ENCODE measurements at regions not wholly inside any gene's neighbourhood (a gene's known extent, or its start where the extent isn't known, plus 50 kb on each side); places are given as distances from the start of the nearest gene placed in this dataset.
"Not testable (repeated sequence)": the region's sequence is repeated elsewhere in the genome, so short reads cannot be mapped to it uniquely, and the experiment has no call there.

GRCh38 chr10:121262774-121263430, 335.3 kb downstream of the FGFR2 start:
- CTCF ChIA-PET: interaction anchor here (1.1 kb wide), 1 partner anchor 12 kb away, joined by 3 read pairs; no protein-coding TSS in a partner anchor
- H3K4me1 Mint-ChIP-seq (ENCODE audit: low read depth): no peaks in the 10 kb centered on the region
- intact Hi-C loops (cut with micrococcal nuclease): no loop called here
- H3K27me3 Mint-ChIP-seq (ENCODE audit: low read depth): no peaks in the 10 kb centered on the region
- no peak for DNase-seq
- no peak overlapping the region for H3K27ac Mint-ChIP-seq
- no peaks in the 10 kb centered on the region for H3K9me3 Mint-ChIP-seq
- no peak overlapping the region for H3K4me3 Mint-ChIP-seq
- H3K36me3 Mint-ChIP-seq (ENCODE audit: low read depth): no peaks in the 10 kb centered on the region

GRCh38 chr10:121263431-121263783, 334.8 kb downstream of the FGFR2 start:
- H3K9me3 Mint-ChIP-seq: no peaks in the 10 kb centered on the region
- no peaks in the 10 kb centered on the region for H3K27me3 Mint-ChIP-seq (ENCODE audit: low read depth)
- no peak overlapping the region for H3K27ac Mint-ChIP-seq
- no peak for DNase-seq
- no peaks in the 10 kb centered on the region for H3K4me1 Mint-ChIP-seq (ENCODE audit: low read depth)
- no peaks in the 10 kb centered on the region for H3K36me3 Mint-ChIP-seq (ENCODE audit: low read depth)
- intact Hi-C loops (cut with micrococcal nuclease): no loop called here
- CTCF ChIA-PET: interaction anchor here (1.1 kb wide), 1 partner anchor 13 kb away, joined by 3 read pairs; no protein-coding TSS in a partner anchor
- no peak overlapping the region for H3K4me3 Mint-ChIP-seq

- H3K4me1 Mint-ChIP-seq (ENCODE audit: low read depth): no peaks in the 10 kb centered on the region
- intact Hi-C loops (cut with micrococcal nuclease): no loop called here
- H3K27me3 Mint-ChIP-seq (ENCODE audit: low read depth): no peaks in the 10 kb centered on the region
- no peaks in the 10 kb centered on the region for H3K9me3 Mint-ChIP-seq
- CTCF ChIA-PET: no interaction called here
- H3K4me3 Mint-ChIP-seq: no peak overlapping the region
- no peaks in the 10 kb centered on the region for H3K36me3 Mint-ChIP-seq (ENCODE audit: low read depth)
- no peak overlapping the region for H3K27ac Mint-ChIP-seq
- no peak for DNase-seq
Measured at GRCh38 chr10:121265360-121266123, 332.7 kb downstream of the FGFR2 start.

GRCh38 chr10:121266370-121266769, 331.9 kb downstream of the FGFR2 start:
- intact Hi-C loops (cut with micrococcal nuclease): no loop called here
- no peaks in the 10 kb centered on the region for H3K27me3 Mint-ChIP-seq (ENCODE audit: low read depth)

GRCh38 chr10:121267236-121268003, 330.8 kb downstream of the FGFR2 start:
- intact Hi-C loops (cut with micrococcal nuclease): no loop called here
- CTCF ChIA-PET: interaction anchor here (0.6 kb wide), 1 partner anchor 52 kb away, joined by 3 read pairs; no protein-coding TSS in a partner anchor
- no peak for DNase-seq
- H3K36me3 Mint-ChIP-seq (ENCODE audit: low read depth): no peaks in the 10 kb centered on the region
- H3K27me3 Mint-ChIP-seq (ENCODE audit: low read depth): no peaks in the 10 kb centered on the region
- no peak overlapping the region for H3K4me3 Mint-ChIP-seq
- H3K9me3 Mint-ChIP-seq: no peaks in the 10 kb centered on the region
- H3K4me1 Mint-ChIP-seq (ENCODE audit: low read depth): no peaks in the 10 kb centered on the region
- H3K27ac Mint-ChIP-seq: no peak overlapping the region

More at GRCh38 chr10:121266370-121266769, 331.9 kb downstream of the FGFR2 start:
- DNase-seq: no peak
- Mint-ChIP-seq H3K4me3 (no peak overlapping the region), H3K9me3 (no peaks in the 10 kb centered on the region), H3K27ac (no peak overlapping the region), H3K36me3 (ENCODE audit: low read depth) (no peaks in the 10 kb centered on the region), H3K4me1 (ENCODE audit: low read depth) (no peaks in the 10 kb centered on the region)
- CTCF ChIA-PET: no interaction called here

GRCh38 chr10:121268363-121268762, 329.9 kb downstream of the FGFR2 start:
- intact Hi-C loops (cut with micrococcal nuclease): no loop called here
- no peak overlapping the region for H3K4me3 Mint-ChIP-seq
- H3K9me3 Mint-ChIP-seq: no peaks in the 10 kb centered on the region
- H3K36me3 Mint-ChIP-seq (ENCODE audit: low read depth): no peaks in the 10 kb centered on the region
- H3K27me3 Mint-ChIP-seq (ENCODE audit: low read depth): no peaks in the 10 kb centered on the region
- CTCF ChIA-PET: no interaction called here
- H3K27ac Mint-ChIP-seq: no peak overlapping the region
- no peaks in the 10 kb centered on the region for H3K4me1 Mint-ChIP-seq (ENCODE audit: low read depth)
- DNase-seq: no peak

- no peak overlapping the region for H3K27ac Mint-ChIP-seq
- no peaks in the 10 kb centered on the region for H3K9me3 Mint-ChIP-seq
- H3K4me3 Mint-ChIP-seq: no peak overlapping the region
- no peaks in the 10 kb centered on the region for H3K27me3 Mint-ChIP-seq (ENCODE audit: low read depth)
- H3K4me1 Mint-ChIP-seq (ENCODE audit: low read depth): no peaks in the 10 kb centered on the region
- no peaks in the 10 kb centered on the region for H3K36me3 Mint-ChIP-seq (ENCODE audit: low read depth)
- intact Hi-C loops (cut with micrococcal nuclease): no loop called here
- CTCF ChIA-PET: no interaction called here
- no peak for DNase-seq
Measured at GRCh38 chr10:121268863-121269432, 329.3 kb downstream of the FGFR2 start.

- Mint-ChIP-seq H3K9me3 (no peaks in the 10 kb centered on the region), H3K4me1 (ENCODE audit: low read depth) (no peaks in the 10 kb centered on the region)
- intact Hi-C loops (cut with micrococcal nuclease): no loop called here
Measured at GRCh38 chr10:121270906-121271305, 327.3 kb downstream of the FGFR2 start.

GRCh38 chr10:121276046-121276445, 322.2 kb downstream of the FGFR2 start:
- no peaks in the 10 kb centered on the region for H3K27me3 Mint-ChIP-seq (ENCODE audit: low read depth)
- H3K9me3 Mint-ChIP-seq: no peaks in the 10 kb centered on the region
- CTCF ChIA-PET: no interaction called here
- intact Hi-C loops (cut with micrococcal nuclease): no loop called here
- no peaks in the 10 kb centered on the region for H3K4me1 Mint-ChIP-seq (ENCODE audit: low read depth)
- H3K4me3 Mint-ChIP-seq: no peak overlapping the region
- DNase-seq: no peak
- no peak overlapping the region for H3K27ac Mint-ChIP-seq
- H3K36me3 Mint-ChIP-seq (ENCODE audit: low read depth): no peaks in the 10 kb centered on the region

More at GRCh38 chr10:121270906-121271305, 327.3 kb downstream of the FGFR2 start:
- Mint-ChIP-seq H3K27me3 (ENCODE audit: low read depth) (no peaks in the 10 kb centered on the region), H3K27ac (no peak overlapping the region), H3K36me3 (ENCODE audit: low read depth) (no peaks in the 10 kb centered on the region), H3K4me3 (no peak overlapping the region)
- CTCF ChIA-PET: no interaction called here
- DNase-seq: no peak

GRCh38 chr10:121276822-121277221, 321.4 kb downstream of the FGFR2 start:
- Mint-ChIP-seq H3K4me3 (no peak overlapping the region), H3K4me1 (ENCODE audit: low read depth) (no peaks in the 10 kb centered on the region), H3K27me3 (ENCODE audit: low read depth) (no peaks in the 10 kb centered on the region), H3K27ac (no peak overlapping the region), H3K36me3 (ENCODE audit: low read depth) (no peaks in the 10 kb centered on the region), H3K9me3 (no peaks in the 10 kb centered on the region)
- no peak for DNase-seq
- intact Hi-C loops (cut with micrococcal nuclease): no loop called here
- CTCF ChIA-PET: no interaction called here

GRCh38 chr10:121278386-121278785, 319.9 kb downstream of the FGFR2 start:
- H3K36me3 Mint-ChIP-seq (ENCODE audit: low read depth); CTCF ChIA-PET; DNase-seq; H3K9me3 Mint-ChIP-seq; H3K4me3 Mint-ChIP-seq; H3K27me3 Mint-ChIP-seq (ENCODE audit: low read depth); H3K4me1 Mint-ChIP-seq (ENCODE audit: low read depth); intact Hi-C loops (cut with micrococcal nuclease); H3K27ac Mint-ChIP-seq: not testable (repeated sequence)

GRCh38 chr10:121281576-121281975, 316.7 kb downstream of the FGFR2 start:
- no peaks in the 10 kb centered on the region for H3K9me3 Mint-ChIP-seq
- no peaks in the 10 kb centered on the region for H3K4me1 Mint-ChIP-seq (ENCODE audit: low read depth)
- intact Hi-C loops (cut with micrococcal nuclease): no loop called here
- H3K27me3 Mint-ChIP-seq (ENCODE audit: low read depth): no peaks in the 10 kb centered on the region
- CTCF ChIA-PET: interaction anchor here (0.6 kb wide), 1 partner anchor 24 kb away, joined by 4 read pairs; no protein-coding TSS in a partner anchor
- no peak for DNase-seq
- no peak overlapping the region for H3K4me3 Mint-ChIP-seq
- no peaks in the 10 kb centered on the region for H3K36me3 Mint-ChIP-seq (ENCODE audit: low read depth)
- H3K27ac Mint-ChIP-seq: no peak overlapping the region

All from activated naive CD4-positive, alpha-beta T cell treated with anti-CD3 and anti-CD28 coated beads for 36 hours (primary cell).